Activated CD4-positive, alpha-beta T cell treated with anti-CD3 and anti-CD28 coated beads, Interleukin-2, amount 10 ng/mL, durations not matched to agents 24 days and 14 days (primary cell): ENCODE measurements at regions not wholly inside any gene's neighbourhood (a gene's known extent, or its start where the extent isn't known, plus 50 kb on each side); places are given as distances from the start of the nearest gene placed in this dataset.
"Not testable (repeated sequence)": the region's sequence is repeated elsewhere in the genome, so short reads cannot be mapped to it uniquely, and the experiment has no call there.

Experiments
- DNase-seq: peaks from one replicate; pipeline ENCODE4 v3.0.0; 2022
- H3K27ac Mint-ChIP-seq: one replicate; pipeline ENCODE4 v1.8.0; 2022; ENCODE audit warnings: mild to moderate bottlenecking, mixed read lengths
- H3K27me3 Mint-ChIP-seq: one replicate; pipeline ENCODE4 v1.8.0; 2022; ENCODE audit warnings: mixed read lengths
- H3K36me3 Mint-ChIP-seq: one replicate; pipeline ENCODE4 v1.8.0; 2022; ENCODE audit warnings: low read depth, mild to moderate bottlenecking, mixed read lengths
- H3K4me1 Mint-ChIP-seq: one replicate; pipeline ENCODE4 v1.8.0; 2021; ENCODE audit warnings: mixed read lengths
- H3K4me3 Mint-ChIP-seq: one replicate; pipeline ENCODE4 v1.8.0; 2022; ENCODE audit warnings: mild to moderate bottlenecking, moderate library complexity, mixed read lengths
- H3K9me3 Mint-ChIP-seq: one replicate; pipeline ENCODE4 v1.8.0; 2021; ENCODE audit warnings: mixed read lengths
- intact Hi-C: fragments of 100-400 bp; cut with micrococcal nuclease; formaldehyde crosslinking; loops from one replicate; pipeline ENCODE4 v1.15.1; 2023

DNA sequence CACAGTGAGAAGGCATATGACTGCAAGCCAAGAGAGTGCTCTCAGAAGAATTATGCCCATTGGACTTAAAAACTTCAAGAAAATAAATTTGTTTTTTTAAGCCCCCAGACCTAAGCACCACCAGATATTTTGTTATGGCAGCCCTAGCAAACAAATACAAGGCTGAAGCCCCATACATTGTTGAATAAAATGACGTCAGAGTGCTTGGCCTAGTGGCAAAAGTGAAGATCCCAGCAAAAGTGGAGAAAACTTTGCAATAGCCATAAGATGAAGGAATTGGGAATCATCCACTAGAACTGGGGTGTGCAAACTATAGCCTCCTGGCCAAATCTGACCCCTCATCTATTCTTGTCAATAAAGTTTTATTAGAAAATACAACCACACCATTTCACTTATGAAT is 517.5 kb downstream of the IRS1 start:
- H3K4me1 Mint-ChIP-seq: no peaks in the 10 kb centered on the region
- no peaks in the 10 kb centered on the region for H3K27me3 Mint-ChIP-seq
- H3K9me3 Mint-ChIP-seq: peaks cover 3% of the 10 kb centered on the region
- H3K27ac Mint-ChIP-seq: no peak overlapping the region
- H3K36me3 Mint-ChIP-seq: no peaks in the 10 kb centered on the region
- no peak overlapping the region for H3K4me3 Mint-ChIP-seq
- no peak for DNase-seq
- intact Hi-C loops: no loop called here

DNA sequence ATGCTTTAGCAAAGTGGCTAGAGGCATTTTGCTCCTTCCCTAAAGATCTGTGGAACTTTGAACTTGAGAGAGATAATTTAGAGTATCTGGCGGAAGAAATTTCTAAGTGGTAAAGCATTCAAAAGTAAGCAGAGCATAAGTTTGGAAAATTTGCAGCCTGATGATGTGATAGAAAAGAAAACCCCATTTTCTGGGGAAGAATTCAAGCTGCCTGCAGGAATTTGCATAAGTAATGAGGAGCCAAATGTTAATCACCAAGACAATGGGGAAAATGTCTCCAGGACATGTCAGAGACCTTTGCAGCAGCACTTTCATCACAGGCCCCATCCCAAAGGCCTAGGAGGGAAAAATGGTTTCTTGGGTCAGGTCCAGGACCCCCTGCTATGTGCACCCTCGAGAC is 519.5 kb downstream of the IRS1 start:
- H3K4me1 Mint-ChIP-seq, H3K36me3 Mint-ChIP-seq: not testable (repeated sequence)

DNA sequence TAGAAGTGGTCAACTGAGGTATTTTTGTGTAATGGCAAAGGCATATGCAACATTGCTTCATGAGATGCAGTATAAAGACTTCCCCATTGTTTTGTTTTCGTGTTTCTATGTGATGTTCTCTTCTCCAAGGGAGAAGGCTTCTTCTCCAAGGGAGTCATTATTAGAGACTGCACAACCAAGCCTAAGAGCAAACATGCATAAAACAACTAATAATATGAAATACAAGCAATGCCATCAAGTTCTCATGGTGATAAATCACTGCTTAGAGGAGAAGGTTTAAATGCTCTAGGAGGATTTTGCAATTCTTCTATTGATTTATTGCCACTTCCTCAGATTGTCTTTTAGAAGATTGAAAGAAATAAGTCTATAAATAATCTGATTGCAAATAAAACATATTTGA is 524.4 kb downstream of the IRS1 start:
- H3K4me1 Mint-ChIP-seq: no peaks in the 10 kb centered on the region
- H3K27ac Mint-ChIP-seq: no peak overlapping the region
- H3K36me3 Mint-ChIP-seq: no peaks in the 10 kb centered on the region
- H3K4me3 Mint-ChIP-seq: no peak overlapping the region
- DNase-seq: no peak
- intact Hi-C loops: no loop called here
- H3K27me3 Mint-ChIP-seq: peaks cover 2% of the 10 kb centered on the region
- H3K9me3 Mint-ChIP-seq: peaks cover 3% of the 10 kb centered on the region

More for the DNA sequence above, 519.5 kb downstream of the IRS1 start:
- H3K27ac Mint-ChIP-seq, intact Hi-C loops, DNase-seq, H3K9me3 Mint-ChIP-seq, H3K27me3 Mint-ChIP-seq, H3K4me3 Mint-ChIP-seq: not testable (repeated sequence)

DNA sequence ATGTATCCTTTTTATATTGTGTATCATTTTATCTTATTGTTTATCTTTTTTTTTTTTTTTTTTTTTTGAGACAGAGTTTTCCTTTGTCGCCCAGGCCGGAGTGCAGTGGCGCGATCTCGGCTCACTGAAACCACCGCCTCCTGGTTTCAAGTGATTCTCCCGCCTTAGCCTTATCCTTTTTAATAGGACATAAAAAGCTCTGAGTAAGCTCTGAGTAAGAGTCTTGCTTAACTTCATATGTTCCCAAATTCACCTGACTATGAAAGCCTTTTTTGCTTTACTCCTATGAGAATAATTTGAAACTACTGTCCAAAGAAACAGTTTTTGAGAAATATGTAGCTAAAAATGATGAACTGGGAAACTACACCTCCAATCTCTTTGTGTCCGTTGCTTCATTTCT is 525.5 kb downstream of the IRS1 start:
- H3K4me3 Mint-ChIP-seq: no peak overlapping the region
- no peaks in the 10 kb centered on the region for H3K9me3 Mint-ChIP-seq
- H3K4me1 Mint-ChIP-seq: no peaks in the 10 kb centered on the region
- peaks cover 4% of the 10 kb centered on the region for H3K27me3 Mint-ChIP-seq
- intact Hi-C loops: no loop called here
- H3K27ac Mint-ChIP-seq: no peak overlapping the region
- no peak for DNase-seq
- no peaks in the 10 kb centered on the region for H3K36me3 Mint-ChIP-seq

DNA sequence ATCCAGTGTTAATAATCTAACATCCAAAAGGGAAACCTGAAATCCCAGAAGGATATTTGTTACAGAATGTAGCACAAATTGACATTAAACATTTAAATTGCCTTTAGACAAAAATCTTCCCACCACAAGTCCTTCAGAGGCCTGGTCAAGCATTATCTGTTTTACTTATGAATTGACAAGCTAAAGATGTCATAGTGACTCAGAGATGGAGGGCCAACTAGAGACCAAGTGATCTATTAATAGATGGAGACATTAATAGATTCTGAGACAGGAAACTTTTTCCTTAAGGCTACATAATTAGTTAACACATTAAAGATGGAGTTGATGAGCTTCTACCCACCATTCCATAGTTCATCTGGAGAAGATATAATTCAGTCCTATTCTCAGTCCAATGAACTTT is 526.2 kb downstream of the IRS1 start:
- Mint-ChIP-seq H3K27me3 (peaks cover 4% of the 10 kb centered on the region), H3K4me1 (no peaks in the 10 kb centered on the region)

DNA sequence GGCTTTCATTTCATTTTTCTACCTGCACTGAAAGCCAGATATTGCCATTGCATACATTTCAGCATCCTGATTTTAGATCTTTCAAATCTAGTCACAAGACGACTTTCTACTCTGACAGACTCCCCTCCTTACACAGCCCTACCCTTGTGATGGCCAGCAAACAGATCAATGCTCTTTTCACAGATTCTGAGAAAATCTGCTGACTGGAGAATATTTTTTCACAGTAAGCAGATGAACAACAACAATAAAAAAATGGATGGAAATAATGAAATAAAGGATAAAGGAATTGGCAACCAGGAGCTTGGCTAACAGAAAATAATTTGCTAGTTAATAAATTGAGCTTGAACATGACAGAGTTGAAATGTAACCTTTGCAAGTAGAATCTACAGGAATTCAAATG is 527.2 kb downstream of the IRS1 start:
- no peak for DNase-seq
- no peak overlapping the region for H3K4me3 Mint-ChIP-seq
- no peaks in the 10 kb centered on the region for H3K9me3 Mint-ChIP-seq
- no peaks in the 10 kb centered on the region for H3K4me1 Mint-ChIP-seq
- peaks cover 4% of the 10 kb centered on the region for H3K27me3 Mint-ChIP-seq
- H3K27ac Mint-ChIP-seq: no peak overlapping the region
- H3K36me3 Mint-ChIP-seq: no peaks in the 10 kb centered on the region
- intact Hi-C loops: no loop called here

More for the DNA sequence above, 526.2 kb downstream of the IRS1 start:
- intact Hi-C loops: no loop called here
- no peak overlapping the region for H3K4me3 Mint-ChIP-seq
- H3K36me3 Mint-ChIP-seq: no peaks in the 10 kb centered on the region
- no peak overlapping the region for H3K27ac Mint-ChIP-seq
- DNase-seq: no peak
- no peaks in the 10 kb centered on the region for H3K9me3 Mint-ChIP-seq

DNA sequence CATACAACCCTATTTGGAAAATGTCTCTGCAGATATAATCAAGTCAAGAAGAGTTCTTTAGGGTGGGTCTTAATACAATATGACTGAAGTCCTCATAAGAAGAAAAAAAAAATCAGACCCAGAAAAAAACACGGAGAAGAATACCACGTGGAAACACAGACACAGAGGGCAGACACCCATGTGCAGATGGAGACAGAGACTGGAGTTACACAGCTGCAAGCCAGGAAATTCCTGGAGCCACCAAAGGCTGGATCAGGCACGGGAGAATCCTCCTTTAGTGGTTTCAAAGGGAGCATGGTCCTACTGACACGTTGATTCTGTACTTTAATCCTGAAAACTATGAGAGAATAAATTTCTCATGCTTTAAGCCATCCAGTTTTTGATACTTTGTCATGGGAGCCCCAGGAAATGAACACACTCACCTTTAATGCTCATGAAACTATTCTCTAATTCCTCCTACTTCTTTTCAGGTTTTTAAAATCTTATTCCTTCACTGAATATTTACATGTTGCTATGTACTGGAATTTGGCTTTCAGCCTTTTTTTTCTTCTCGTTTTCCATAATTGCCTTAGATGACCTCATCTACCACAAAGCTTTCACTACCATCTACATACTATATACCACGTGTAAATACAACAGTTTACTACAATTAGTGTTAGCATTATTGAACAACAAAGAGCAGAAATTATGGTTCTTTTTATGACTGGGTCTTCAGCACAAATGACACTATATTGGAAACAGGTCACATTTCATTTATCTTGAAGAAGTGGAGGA is 529.1 kb downstream of the IRS1 start:
- Mint-ChIP-seq H3K4me3 (no peak overlapping the region), H3K4me1 (no peaks in the 10 kb centered on the region), H3K27ac (no peak overlapping the region), H3K9me3 (no peaks in the 10 kb centered on the region), H3K36me3 (no peaks in the 10 kb centered on the region), H3K27me3 (peaks cover 2% of the 10 kb centered on the region)
- DNase-seq: no peak
- intact Hi-C loops: no loop called here

DNA sequence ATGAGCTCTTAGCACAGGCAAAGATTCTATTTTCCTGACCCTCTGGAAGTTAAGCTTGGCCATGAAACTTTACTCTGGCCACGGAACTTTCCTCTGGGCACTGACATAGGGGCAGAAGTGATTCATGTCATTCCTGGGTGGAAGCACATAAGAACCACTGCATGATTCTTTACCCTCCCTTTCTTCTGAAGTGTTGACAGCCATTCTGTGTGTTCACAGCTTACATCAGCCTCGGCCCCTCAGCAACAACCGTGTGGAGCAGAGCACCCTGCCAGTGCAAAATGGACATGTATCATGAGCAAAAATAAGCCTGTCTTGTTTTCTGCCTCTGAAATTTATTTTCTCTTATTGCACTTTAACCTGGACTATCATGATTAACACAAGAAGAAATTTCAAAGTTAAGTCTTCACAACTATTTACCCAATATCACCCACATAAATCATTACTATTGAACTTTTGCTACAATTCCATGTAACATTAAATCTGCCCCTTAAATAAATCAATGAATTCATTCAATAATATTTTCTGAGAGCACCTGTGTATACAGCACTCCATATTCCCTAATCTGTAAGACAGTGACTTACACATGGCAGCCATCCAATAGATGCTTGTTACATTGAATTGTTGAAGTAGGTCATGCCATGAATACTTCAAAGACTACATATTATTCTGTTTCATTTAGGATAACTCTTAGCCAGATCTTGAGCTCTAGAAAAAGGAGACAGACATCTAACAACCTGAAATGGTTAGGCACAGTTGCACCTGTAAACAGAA is 531.9 kb downstream of the IRS1 start:
- intact Hi-C loops: no loop called here
- H3K27ac Mint-ChIP-seq: no peak overlapping the region

DNA sequence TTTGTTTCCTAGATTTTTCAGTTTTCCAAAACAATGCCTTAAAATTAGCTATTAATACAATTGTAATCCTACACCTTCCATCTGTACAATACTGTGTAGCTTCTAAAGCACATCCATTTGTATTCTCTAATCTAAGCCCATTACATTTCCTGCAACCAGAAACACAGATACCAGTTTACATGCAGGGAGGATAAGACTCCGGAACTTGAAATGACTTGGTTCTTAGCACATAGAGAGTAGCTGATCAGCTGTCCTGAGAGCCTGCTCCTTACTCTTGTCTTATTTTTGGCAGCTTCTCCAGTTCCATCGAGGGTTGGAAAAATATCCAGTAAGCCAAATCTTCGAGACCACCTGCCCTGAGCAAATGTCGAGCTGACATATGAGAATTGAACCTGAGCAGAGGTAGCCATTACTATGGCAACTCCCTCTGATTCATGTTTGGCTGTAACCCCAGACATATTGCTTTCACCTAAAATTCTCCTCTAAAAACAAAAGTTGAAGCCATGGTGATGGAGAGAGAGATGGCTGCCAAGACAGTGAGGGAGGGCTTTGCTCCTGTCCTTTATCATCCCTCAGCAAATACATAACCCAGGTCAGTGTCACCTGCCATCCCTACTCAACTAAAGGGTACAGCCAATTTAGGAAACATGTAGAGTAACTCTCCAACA is 542.8 kb downstream of the IRS1 start:
- H3K27ac Mint-ChIP-seq: no peak overlapping the region
- H3K36me3 Mint-ChIP-seq: no peaks in the 10 kb centered on the region
- no peaks in the 10 kb centered on the region for H3K4me1 Mint-ChIP-seq
- H3K9me3 Mint-ChIP-seq: no peaks in the 10 kb centered on the region
- no peaks in the 10 kb centered on the region for H3K27me3 Mint-ChIP-seq
- H3K4me3 Mint-ChIP-seq: no peak overlapping the region
- intact Hi-C loops: no loop called here
- DNase-seq: no peak

More for the DNA sequence above, 531.9 kb downstream of the IRS1 start:
- Mint-ChIP-seq H3K4me1 (no peaks in the 10 kb centered on the region), H3K36me3 (no peaks in the 10 kb centered on the region), H3K27me3 (peaks cover 2% of the 10 kb centered on the region), H3K4me3 (no peak overlapping the region), H3K9me3 (no peaks in the 10 kb centered on the region)
- no peak for DNase-seq

DNA sequence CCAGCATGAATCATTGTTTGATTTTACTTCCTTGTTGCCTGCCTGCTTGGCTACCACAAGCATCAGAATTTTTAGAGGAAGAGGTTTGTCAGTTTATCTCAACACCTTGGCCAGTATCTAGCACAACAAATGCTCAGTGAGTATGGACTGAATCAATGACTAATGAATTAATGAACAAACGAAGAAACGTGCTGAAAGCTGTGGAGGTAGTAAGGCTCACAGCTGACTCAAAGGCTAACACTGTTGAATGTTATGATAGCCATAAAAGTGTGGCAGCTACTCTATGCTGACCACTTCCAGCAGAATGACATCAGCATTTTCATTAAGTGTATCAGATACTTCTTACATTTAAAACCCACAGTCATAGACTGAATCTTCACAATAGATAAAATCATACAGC is 543.4 kb downstream of the IRS1 start:
- no peaks in the 10 kb centered on the region for H3K9me3 Mint-ChIP-seq
- H3K4me3 Mint-ChIP-seq: no peak overlapping the region
- no peak for DNase-seq
- H3K36me3 Mint-ChIP-seq: no peaks in the 10 kb centered on the region
- H3K4me1 Mint-ChIP-seq: no peaks in the 10 kb centered on the region
- no peak overlapping the region for H3K27ac Mint-ChIP-seq
- H3K27me3 Mint-ChIP-seq: no peaks in the 10 kb centered on the region
- intact Hi-C loops: no loop called here

DNA sequence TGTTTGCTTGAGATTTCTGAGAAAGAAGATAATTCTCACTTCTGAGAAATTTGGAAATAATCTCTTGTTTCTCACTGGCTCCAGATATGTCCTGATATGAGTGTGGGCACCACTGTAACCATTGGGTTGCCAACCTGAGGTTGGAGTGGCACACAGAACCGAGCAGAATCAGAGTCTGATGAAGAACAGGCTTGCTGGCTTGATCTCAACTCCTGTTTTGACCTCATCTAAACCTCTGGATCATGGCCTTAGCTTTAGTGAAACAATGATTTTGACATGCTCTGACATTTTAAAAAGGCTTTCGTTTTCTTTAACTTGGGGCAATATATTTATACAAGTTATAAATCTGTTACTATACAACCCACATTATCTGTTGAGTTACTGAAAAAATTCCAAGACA is 548.0 kb downstream of the IRS1 start:
- H3K36me3 Mint-ChIP-seq: no peaks in the 10 kb centered on the region
- no peaks in the 10 kb centered on the region for H3K9me3 Mint-ChIP-seq
- H3K27me3 Mint-ChIP-seq: no peaks in the 10 kb centered on the region
- H3K27ac Mint-ChIP-seq: no peak overlapping the region
- no peaks in the 10 kb centered on the region for H3K4me1 Mint-ChIP-seq
- intact Hi-C loops: no loop called here
- no peak for DNase-seq
- H3K4me3 Mint-ChIP-seq: no peak overlapping the region

DNA sequence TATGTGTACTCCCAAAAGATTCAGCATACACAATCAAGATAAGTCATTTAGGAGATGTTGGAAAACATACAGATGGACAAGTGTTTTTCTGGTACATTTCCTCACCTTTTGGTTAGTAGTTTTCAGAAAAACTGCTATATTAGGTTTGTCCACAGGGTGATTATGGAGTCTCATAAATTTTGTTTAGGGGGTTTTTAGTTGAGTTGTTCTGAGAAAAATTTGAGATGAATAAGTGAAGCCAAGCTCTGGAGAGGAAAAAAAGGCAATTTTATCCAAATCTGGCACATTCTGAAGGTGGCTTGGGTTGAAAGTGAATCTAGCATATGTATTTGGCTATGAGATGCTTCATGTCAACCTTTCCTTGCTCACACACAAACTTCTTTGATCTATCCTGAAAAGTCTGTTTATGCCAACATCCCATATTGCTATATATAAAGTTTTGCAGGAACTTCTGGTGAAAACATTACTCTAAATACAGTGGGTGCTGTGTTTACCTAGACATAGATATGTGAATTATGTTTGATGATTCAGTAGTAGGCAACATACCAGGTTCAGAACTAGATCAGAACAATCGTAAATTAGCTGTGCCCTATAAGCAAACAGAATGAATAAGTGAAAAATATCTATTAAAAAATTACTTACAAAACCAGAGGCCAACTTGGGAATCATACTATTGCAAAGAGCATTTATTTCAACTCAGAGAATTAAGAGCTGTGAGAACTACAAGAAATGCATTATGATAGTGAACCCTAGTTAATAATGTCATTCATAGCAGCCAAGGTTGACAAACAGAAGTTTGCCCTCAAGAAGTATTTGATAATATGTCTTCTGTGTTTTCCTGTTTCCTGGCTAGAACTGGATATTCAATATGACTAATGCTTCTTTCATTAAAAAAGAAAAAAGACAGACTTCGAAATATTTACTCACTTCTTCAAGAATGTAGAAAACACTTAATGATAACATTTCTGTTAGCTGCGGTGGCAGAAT is 552.0 kb downstream of the IRS1 start:
- Mint-ChIP-seq H3K4me3 (no peak overlapping the region), H3K9me3 (no peaks in the 10 kb centered on the region), H3K4me1 (no peaks in the 10 kb centered on the region), H3K36me3 (no peaks in the 10 kb centered on the region), H3K27ac (no peak overlapping the region), H3K27me3 (no peaks in the 10 kb centered on the region)
- intact Hi-C loops: no loop called here
- no peak for DNase-seq

DNA sequence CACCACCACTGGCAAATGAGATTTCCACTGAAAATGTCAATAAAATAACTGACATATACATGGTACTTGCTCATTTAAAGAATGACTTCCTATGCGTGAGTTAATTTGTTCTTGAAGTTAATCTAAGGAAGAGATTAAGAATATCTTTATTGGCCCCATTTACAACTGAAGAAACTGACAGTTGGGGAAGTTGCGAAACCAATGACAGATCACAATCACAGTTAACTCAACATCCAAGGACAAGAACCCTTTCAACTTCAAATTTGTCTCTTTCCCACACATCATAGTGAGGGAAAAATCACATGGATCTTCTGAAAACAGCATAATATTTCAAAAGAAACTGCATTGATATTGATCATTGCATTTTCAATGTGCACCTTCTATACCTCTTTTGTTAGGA is 565.4 kb downstream of the IRS1 start:
- Mint-ChIP-seq H3K9me3 (no peaks in the 10 kb centered on the region), H3K27me3 (peaks cover 2% of the 10 kb centered on the region), H3K27ac (no peak overlapping the region), H3K4me1 (no peaks in the 10 kb centered on the region), H3K4me3 (no peak overlapping the region), H3K36me3 (no peaks in the 10 kb centered on the region)
- no peak for DNase-seq
- intact Hi-C loops: no loop called here
